ENCODE measurements at regions not wholly inside any gene's neighbourhood (a gene's known extent, or its start where the extent isn't known, plus 50 kb on each side); places are given as distances from the start of the nearest gene placed in this dataset.

DNA sequence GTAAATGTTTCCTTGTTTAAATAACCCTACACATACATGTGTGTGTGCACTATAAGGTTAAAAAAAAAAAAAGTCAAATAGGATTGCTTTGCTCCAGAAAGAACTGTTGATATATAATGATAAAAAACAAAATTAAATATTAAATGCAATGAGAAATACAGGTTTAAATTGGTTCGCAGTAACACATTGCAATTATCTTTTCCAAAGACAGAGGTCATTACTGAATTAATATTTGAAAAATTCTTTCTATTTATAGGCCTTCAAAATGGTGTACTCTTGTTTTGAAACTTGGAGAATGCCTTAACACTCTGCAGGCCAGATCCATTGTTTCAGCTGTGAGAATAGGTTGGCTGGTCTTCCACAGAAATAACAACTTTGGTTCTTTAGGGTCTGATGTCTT is 319.0 kb upstream of the NUDT12 start:
- H3K4me2 ChIP-seq (ENCODE audit: low read length): no peak overlapping the region
- no peaks in the 10 kb centered on the region for H3K9me3 ChIP-seq (ENCODE audit: control insufficient read depth in 1 of 2, insufficient read depth in 1 of 2, low read depth in 1 of 2, low read length in 2 of 2)
- DNase-seq (ENCODE audit: low read depth, low spot score): no peak
- H3K4me3 ChIP-seq (replicated peaks in 1 of 2; ENCODE audit: low read depth in 1 of 2, low read length in 2 of 2): no peak overlapping the region
- H3K36me3 ChIP-seq (ENCODE audit: control insufficient read depth in 1 of 2, insufficient read depth in 2 of 2, low read length in 2 of 2): no peaks in the 10 kb centered on the region
- ChIA-PET CTCF (interaction anchor here (0.6 kb wide), 1 partner anchor 27 kb away, joined by 3 read pairs; no protein-coding TSS in a partner anchor), RAD21 (ENCODE audit: low non-redundant PET in 1 of 2, low total read pairs in 2 of 2, uncharacterized antibody in 2 of 2, unreplicated experiment in 2 of 2) (no interaction called here), POLR2A (no interaction called here)
- no peaks in the 10 kb centered on the region for H3K4me1 ChIP-seq (ENCODE audit: control insufficient read depth in 1 of 2, insufficient read depth in 2 of 2, low read length in 2 of 2)
- H3K27ac ChIP-seq (ENCODE audit: low read depth, low read length): no peak overlapping the region
- BruUV-seq (replicated peaks): no TSS peak
- H3K9me2 ChIP-seq (ENCODE audit: insufficient read depth): no peaks in the 10 kb centered on the region
- H4K20me1 ChIP-seq (ENCODE audit: insufficient read depth): no peaks in the 10 kb centered on the region
- ATAC-seq: no peak
- no peak overlapping the region for H3K9ac ChIP-seq (ENCODE audit: low read length)
- TF ChIP-seq, protein P1, sequence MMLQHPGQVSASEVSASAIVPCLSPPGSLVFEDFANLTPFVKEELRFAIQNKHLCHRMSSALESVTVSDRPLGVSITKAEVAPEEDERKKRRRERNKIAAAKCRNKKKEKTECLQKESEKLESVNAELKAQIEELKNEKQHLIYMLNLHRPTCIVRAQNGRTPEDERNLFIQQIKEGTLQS (IDR thresholded peaks at IDR 0.05): no peak
- TF ChIP-seq, protein P2, sequence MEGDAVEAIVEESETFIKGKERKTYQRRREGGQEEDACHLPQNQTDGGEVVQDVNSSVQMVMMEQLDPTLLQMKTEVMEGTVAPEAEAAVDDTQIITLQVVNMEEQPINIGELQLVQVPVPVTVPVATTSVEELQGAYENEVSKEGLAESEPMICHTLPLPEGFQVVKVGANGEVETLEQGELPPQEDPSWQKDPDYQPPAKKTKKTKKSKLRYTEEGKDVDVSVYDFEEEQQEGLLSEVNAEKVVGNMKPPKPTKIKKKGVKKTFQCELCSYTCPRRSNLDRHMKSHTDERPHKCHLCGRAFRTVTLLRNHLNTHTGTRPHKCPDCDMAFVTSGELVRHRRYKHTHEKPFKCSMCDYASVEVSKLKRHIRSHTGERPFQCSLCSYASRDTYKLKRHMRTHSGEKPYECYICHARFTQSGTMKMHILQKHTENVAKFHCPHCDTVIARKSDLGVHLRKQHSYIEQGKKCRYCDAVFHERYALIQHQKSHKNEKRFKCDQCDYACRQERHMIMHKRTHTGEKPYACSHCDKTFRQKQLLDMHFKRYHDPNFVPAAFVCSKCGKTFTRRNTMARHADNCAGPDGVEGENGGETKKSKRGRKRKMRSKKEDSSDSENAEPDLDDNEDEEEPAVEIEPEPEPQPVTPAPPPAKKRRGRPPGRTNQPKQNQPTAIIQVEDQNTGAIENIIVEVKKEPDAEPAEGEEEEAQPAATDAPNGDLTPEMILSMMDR (IDR thresholded peaks at IDR 0.05 in 2 of 3, conservative IDR thresholded peaks at IDR 0.05 in 1 of 3; ENCODE audit: borderline replicate concordance in 1 of 3, insufficient read depth in 1 of 3, low read depth in 2 of 3, low read length in 2 of 3): 0 out of 6 replicates have a peak, but pooled peaks of 1 of the 3 experiments have one; percentile 5
- TF ChIP-seq, protein P3, sequence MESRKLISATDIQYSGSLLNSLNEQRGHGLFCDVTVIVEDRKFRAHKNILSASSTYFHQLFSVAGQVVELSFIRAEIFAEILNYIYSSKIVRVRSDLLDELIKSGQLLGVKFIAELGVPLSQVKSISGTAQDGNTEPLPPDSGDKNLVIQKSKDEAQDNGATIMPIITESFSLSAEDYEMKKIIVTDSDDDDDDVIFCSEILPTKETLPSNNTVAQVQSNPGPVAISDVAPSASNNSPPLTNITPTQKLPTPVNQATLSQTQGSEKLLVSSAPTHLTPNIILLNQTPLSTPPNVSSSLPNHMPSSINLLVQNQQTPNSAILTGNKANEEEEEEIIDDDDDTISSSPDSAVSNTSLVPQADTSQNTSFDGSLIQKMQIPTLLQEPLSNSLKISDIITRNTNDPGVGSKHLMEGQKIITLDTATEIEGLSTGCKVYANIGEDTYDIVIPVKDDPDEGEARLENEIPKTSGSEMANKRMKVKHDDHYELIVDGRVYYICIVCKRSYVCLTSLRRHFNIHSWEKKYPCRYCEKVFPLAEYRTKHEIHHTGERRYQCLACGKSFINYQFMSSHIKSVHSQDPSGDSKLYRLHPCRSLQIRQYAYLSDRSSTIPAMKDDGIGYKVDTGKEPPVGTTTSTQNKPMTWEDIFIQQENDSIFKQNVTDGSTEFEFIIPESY (IDR thresholded peaks at IDR 0.05; ENCODE audit: extremely low read depth, insufficient replicate concordance, low read length): no peak
- no peak for TF ChIP-seq SRF (IDR thresholded peaks at IDR 0.05; ENCODE audit: low read depth)
- TF ChIP-seq YY1 (IDR thresholded peaks at IDR 0.05; ENCODE audit: extremely low read depth, insufficient replicate concordance, low read depth, low read length): no peak
- TF ChIP-seq FOSL1 (IDR thresholded peaks at IDR 0.05; ENCODE audit: low read depth): no peak
- TF ChIP-seq, protein P4, sequence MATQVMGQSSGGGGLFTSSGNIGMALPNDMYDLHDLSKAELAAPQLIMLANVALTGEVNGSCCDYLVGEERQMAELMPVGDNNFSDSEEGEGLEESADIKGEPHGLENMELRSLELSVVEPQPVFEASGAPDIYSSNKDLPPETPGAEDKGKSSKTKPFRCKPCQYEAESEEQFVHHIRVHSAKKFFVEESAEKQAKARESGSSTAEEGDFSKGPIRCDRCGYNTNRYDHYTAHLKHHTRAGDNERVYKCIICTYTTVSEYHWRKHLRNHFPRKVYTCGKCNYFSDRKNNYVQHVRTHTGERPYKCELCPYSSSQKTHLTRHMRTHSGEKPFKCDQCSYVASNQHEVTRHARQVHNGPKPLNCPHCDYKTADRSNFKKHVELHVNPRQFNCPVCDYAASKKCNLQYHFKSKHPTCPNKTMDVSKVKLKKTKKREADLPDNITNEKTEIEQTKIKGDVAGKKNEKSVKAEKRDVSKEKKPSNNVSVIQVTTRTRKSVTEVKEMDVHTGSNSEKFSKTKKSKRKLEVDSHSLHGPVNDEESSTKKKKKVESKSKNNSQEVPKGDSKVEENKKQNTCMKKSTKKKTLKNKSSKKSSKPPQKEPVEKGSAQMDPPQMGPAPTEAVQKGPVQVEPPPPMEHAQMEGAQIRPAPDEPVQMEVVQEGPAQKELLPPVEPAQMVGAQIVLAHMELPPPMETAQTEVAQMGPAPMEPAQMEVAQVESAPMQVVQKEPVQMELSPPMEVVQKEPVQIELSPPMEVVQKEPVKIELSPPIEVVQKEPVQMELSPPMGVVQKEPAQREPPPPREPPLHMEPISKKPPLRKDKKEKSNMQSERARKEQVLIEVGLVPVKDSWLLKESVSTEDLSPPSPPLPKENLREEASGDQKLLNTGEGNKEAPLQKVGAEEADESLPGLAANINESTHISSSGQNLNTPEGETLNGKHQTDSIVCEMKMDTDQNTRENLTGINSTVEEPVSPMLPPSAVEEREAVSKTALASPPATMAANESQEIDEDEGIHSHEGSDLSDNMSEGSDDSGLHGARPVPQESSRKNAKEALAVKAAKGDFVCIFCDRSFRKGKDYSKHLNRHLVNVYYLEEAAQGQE (IDR thresholded peaks at IDR 0.05; ENCODE audit: low read depth): no peak
- H3K27me3 ChIP-seq (ENCODE audit: insufficient read depth, low read length): no peaks in the 10 kb centered on the region
- H2AFZ ChIP-seq (ENCODE audit: low read depth, low read length, poor library complexity, severe bottlenecking): peak overlapping the region; percentile 61
- no peaks in the 10 kb centered on the region for H3K79me2 ChIP-seq (ENCODE audit: insufficient read depth, low read length)
- intact Hi-C loops (cut with micrococcal nuclease): no loop called here

Measured in HCT116 (cell line).